Activated CD4-positive, alpha-beta T cell treated with anti-CD3 and anti-CD28 coated beads, Interleukin-2, amount 10 ng/mL, durations not matched to agents 24 days and 14 days (primary cell): ENCODE measurements at regions not wholly inside any gene's neighbourhood (a gene's known extent, or its start where the extent isn't known, plus 50 kb on each side); places are given as distances from the start of the nearest gene placed in this dataset.
"Not testable (repeated sequence)": the region's sequence is repeated elsewhere in the genome, so short reads cannot be mapped to it uniquely, and the experiment has no call there.

ENCODE experiments used
- DNase-seq: peaks from one replicate; pipeline ENCODE4 v3.0.0; 2022
- H3K27ac Mint-ChIP-seq: one replicate; pipeline ENCODE4 v1.8.0; 2022; ENCODE audit warnings: mild to moderate bottlenecking, mixed read lengths
- H3K27me3 Mint-ChIP-seq: one replicate; pipeline ENCODE4 v1.8.0; 2022; ENCODE audit warnings: mixed read lengths
- H3K36me3 Mint-ChIP-seq: one replicate; pipeline ENCODE4 v1.8.0; 2022; ENCODE audit warnings: low read depth, mild to moderate bottlenecking, mixed read lengths
- H3K4me1 Mint-ChIP-seq: one replicate; pipeline ENCODE4 v1.8.0; 2021; ENCODE audit warnings: mixed read lengths
- H3K4me3 Mint-ChIP-seq: one replicate; pipeline ENCODE4 v1.8.0; 2022; ENCODE audit warnings: mild to moderate bottlenecking, moderate library complexity, mixed read lengths
- H3K9me3 Mint-ChIP-seq: one replicate; pipeline ENCODE4 v1.8.0; 2021; ENCODE audit warnings: mixed read lengths
- intact Hi-C: fragments of 100-400 bp; cut with micrococcal nuclease; formaldehyde crosslinking; loops from one replicate; pipeline ENCODE4 v1.15.1; 2023

DNA sequence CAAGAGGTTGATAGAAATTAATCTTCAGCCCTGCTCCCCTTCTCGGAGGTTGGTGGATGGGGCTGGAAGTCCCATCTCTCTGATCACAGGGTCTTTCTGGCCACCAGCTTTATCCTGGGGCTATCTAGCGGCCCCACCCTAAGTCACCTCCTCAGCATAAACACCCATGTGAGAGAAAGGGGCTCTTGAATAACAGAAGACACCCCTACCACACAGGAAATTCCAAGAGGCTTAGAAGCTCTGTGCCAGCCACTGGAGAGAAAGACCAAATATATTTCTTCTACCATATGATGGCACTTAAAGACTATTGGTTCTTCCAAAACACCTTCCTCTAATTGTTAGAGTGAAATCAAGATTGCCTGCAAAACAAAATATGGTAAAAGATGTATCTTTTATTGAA is 219.7 kb downstream of the VAPA start:
- Mint-ChIP-seq H3K27me3 (peaks cover 33% of the 10 kb centered on the region), H3K4me1 (peaks cover 2% of the 10 kb centered on the region), H3K36me3 (no peaks in the 10 kb centered on the region), H3K9me3 (no peaks in the 10 kb centered on the region), H3K27ac (no peak overlapping the region), H3K4me3 (no peak overlapping the region)
- intact Hi-C loops: no loop called here
- no peak for DNase-seq

DNA sequence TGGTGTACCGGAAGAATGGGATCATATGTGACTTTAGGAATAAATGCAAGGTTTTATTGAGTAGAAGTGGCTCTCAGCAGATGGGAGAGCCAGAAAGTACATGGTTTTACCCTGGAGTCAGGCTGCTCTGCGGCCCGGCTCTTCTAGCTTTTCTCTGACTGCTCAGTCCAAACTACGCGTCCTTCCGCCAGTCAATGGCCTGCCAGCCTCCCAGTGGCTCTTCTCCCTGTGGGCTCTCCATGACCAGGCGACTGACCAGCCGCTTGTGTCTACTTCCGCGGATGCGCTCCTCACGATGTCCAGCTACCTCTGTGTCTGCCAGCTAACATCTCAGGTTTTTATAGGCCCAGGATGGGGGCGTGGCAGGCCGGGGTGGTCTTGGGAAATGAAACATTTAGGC is 220.4 kb downstream of the VAPA start:
- H3K36me3 Mint-ChIP-seq: no peaks in the 10 kb centered on the region
- intact Hi-C loops: no loop called here
- H3K27me3 Mint-ChIP-seq: peaks cover 34% of the 10 kb centered on the region
- no peak for DNase-seq
- H3K4me1 Mint-ChIP-seq: peaks cover 2% of the 10 kb centered on the region
- no peaks in the 10 kb centered on the region for H3K9me3 Mint-ChIP-seq
- no peak overlapping the region for H3K27ac Mint-ChIP-seq
- H3K4me3 Mint-ChIP-seq: no peak overlapping the region

DNA sequence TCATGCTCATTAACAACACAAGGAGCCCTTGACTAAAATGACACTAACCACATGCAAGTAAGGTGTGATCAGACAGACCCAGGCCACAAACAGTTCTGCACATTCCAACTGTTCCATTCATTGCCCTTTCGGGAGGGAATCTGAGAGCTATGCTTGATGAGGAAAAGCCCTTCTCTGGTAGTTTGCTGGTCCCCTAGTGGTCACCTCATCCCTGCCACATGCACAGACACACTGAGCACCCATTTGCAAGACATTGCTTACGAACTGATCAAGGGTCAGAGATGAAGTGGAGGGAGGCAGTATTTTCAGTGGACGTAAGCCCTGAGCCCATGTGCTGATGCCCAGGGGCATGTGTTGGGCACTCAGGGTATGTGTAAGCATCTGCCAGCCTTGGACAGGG is 220.9 kb downstream of the VAPA start:
- H3K9me3 Mint-ChIP-seq, H3K4me1 Mint-ChIP-seq, H3K27ac Mint-ChIP-seq, intact Hi-C loops, H3K4me3 Mint-ChIP-seq, DNase-seq, H3K36me3 Mint-ChIP-seq: not testable (repeated sequence)
- H3K27me3 Mint-ChIP-seq: peaks cover 36% of the 10 kb centered on the region

DNA sequence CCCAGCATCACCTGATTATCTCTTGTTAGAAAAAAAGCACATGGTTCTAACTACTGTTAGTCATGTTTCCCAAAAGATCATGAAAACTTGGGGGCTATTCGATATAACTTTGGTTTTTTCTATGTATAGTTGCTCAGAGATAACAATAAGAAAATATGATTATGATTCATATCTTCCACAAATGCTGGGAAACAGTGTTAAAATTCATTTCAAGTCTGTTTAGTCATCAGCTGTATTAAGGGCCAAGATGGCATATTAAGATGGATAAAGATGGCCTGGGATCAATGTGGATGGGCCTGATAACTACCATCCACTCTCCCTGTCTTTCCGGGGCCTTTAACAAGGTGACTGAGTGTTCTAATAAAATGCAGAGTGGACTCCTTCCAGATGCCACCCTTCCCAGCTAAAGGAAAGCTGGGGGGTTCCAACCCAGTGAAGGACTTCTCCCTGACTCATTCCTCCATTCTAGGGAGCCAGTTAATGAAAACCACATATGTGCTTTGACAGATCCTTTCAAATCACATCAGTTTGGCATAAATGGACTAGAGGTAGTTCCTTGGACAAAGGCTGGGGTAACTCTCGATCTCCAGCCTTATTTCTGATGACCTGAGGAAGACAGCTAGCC is 221.6 kb downstream of the VAPA start:
- intact Hi-C loops: no loop called here
- Mint-ChIP-seq H3K27me3 (peaks cover 32% of the 10 kb centered on the region), H3K36me3 (no peaks in the 10 kb centered on the region), H3K4me3 (no peak overlapping the region), H3K9me3 (no peaks in the 10 kb centered on the region), H3K4me1 (peaks cover 5% of the 10 kb centered on the region), H3K27ac (no peak overlapping the region)
- no peak for DNase-seq

DNA sequence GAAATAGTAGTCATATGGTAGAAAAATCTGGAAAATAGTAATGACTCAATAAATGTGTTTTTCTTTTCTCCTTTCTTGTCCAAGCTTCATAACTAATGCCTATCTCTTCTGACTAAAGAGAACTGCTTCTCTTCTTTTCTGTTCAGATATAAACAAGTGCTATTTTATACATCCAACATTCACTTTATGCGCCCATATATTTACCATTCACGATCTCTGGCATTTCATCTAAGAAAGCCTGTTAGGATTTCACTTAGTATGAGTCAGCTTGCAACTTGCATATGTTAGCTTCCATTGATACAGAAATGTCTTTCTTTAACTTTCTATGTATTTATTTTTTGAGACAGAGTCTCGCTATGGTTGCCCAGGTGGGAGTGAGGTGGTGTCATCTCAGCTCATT is 224.9 kb downstream of the VAPA start:
- H3K4me3 Mint-ChIP-seq: no peak overlapping the region
- intact Hi-C loops: no loop called here
- DNase-seq: no peak
- no peaks in the 10 kb centered on the region for H3K36me3 Mint-ChIP-seq
- peaks cover 4% of the 10 kb centered on the region for H3K4me1 Mint-ChIP-seq
- no peaks in the 10 kb centered on the region for H3K9me3 Mint-ChIP-seq
- no peak overlapping the region for H3K27ac Mint-ChIP-seq
- peaks cover 13% of the 10 kb centered on the region for H3K27me3 Mint-ChIP-seq

DNA sequence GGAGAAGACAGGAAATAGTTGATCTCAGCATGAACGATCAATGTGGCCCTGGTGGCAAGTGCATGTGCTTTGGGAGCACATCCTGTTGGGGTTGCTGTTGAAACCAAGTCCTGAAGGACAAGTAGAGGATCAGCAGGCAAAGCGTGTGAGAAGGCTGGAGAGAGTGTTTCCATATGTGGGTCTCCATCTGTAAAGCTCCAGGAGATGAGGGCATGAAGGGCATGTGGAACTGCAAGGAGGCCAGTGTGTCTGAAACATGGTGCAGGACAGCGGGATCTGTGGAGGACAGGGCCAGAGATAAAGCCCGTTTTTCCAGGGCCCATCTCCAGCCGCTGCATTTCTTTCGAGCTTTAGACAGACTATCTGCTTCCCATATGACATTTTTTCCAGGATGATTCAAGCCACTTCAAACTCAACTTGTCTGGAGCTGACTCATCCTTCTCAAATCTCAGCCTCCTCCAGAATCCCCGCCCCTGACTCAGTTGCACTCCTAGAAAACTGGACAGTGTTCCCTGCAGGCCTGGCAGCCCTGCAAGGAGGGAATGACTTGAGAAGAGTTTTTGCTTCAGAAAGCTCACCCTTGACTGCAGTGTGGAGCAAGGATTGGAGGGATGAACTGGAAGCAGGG is 226.1 kb downstream of the VAPA start:
- Mint-ChIP-seq H3K27ac (no peak overlapping the region), H3K27me3 (peaks cover 11% of the 10 kb centered on the region), H3K9me3 (no peaks in the 10 kb centered on the region), H3K36me3 (no peaks in the 10 kb centered on the region), H3K4me1 (peaks cover 4% of the 10 kb centered on the region), H3K4me3 (no peak overlapping the region)
- intact Hi-C loops: no loop called here
- DNase-seq: no peak

DNA sequence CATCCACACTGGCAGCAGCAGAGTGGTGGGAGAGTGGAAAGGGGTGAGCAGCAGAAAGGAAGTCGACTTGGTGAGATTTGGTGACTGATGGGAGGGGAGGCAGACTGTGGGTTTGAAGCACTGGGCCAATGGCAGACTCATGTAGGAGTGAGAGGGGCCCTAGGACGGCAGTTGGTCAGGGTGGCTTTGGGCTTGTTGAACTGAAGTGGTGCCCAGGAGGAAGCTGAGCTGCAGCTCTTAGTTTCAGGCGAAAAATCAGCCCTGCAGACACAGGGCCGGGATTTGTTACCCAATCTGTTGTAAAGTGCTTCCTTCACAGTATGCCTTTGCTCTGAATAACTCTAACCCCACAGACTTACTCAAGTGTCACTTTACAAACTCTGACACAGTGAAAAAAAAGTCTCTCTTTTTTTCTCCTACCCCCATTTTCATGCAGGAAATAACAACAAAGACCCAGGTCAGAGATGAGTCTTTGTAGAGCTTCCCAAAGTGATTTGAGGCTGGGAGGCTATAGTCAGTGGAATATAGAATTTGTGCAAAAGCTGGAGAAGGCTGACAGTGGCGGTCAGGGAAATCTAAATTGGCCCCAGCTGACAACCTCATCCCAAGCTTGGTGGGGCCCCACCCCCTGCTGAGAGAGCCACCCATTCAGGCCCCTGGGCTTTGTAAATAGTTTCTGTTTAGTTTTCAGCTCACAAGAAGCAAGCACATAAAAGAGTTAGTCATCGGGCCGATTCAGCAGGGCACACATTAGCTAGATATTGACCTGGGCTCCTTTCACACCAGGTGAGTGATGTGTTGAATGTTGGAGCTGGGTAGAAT is 226.9 kb downstream of the VAPA start:
- Mint-ChIP-seq H3K27me3 (peaks cover 11% of the 10 kb centered on the region), H3K27ac (no peak overlapping the region), H3K4me3 (no peak overlapping the region), H3K36me3 (no peaks in the 10 kb centered on the region), H3K9me3 (no peaks in the 10 kb centered on the region), H3K4me1 (peaks cover 4% of the 10 kb centered on the region)
- intact Hi-C loops: no loop called here
- DNase-seq: no peak

DNA sequence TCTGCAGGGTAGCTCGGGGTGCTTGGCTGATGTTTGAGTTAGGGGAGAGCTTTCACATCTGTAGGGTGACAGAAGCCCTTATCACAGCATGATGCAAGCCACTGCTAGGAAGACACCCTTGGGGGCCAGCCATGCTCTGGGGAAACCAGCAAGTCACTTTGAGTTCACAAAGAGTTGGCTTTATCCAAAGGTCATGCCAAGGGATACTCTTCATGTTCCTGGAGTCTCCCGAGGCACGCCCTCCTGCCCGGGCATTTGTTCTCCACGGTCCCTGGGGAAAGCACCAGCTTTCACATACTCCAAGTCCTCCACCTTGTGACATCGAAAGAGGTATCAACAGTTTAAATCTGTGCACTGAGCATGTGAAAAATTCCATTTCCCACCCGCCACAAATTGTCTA is 227.7 kb downstream of the VAPA start:
- H3K27me3 Mint-ChIP-seq: peaks cover 11% of the 10 kb centered on the region
- H3K4me1 Mint-ChIP-seq: peaks cover 4% of the 10 kb centered on the region
- no peak for DNase-seq
- no peaks in the 10 kb centered on the region for H3K36me3 Mint-ChIP-seq
- H3K9me3 Mint-ChIP-seq: no peaks in the 10 kb centered on the region
- intact Hi-C loops: no loop called here
- no peak overlapping the region for H3K4me3 Mint-ChIP-seq
- no peak overlapping the region for H3K27ac Mint-ChIP-seq

DNA sequence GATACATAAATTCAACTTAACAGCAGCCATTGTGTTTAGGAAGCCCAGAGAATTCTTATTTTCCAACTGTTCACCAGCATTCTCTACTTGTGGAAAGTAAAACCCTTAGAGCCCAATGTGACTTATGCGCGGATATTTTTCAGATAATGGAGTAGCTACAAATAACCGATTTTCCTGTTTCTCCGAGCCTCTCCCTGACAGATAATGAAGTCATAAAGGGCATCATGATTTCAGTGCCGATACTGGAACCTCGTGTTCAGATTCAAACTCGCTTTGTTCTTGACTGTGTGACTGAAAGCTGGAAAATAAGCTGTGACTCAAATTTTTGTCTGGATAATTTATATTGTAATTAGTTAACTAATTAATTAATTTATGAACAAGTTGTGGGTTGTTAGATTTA is 228.2 kb downstream of the VAPA start:
- H3K27me3 Mint-ChIP-seq: peaks cover 11% of the 10 kb centered on the region
- no peak for DNase-seq
- intact Hi-C loops: no loop called here
- no peaks in the 10 kb centered on the region for H3K9me3 Mint-ChIP-seq
- H3K4me3 Mint-ChIP-seq: no peak overlapping the region
- H3K36me3 Mint-ChIP-seq: no peaks in the 10 kb centered on the region
- peaks cover 4% of the 10 kb centered on the region for H3K4me1 Mint-ChIP-seq
- H3K27ac Mint-ChIP-seq: no peak overlapping the region

DNA sequence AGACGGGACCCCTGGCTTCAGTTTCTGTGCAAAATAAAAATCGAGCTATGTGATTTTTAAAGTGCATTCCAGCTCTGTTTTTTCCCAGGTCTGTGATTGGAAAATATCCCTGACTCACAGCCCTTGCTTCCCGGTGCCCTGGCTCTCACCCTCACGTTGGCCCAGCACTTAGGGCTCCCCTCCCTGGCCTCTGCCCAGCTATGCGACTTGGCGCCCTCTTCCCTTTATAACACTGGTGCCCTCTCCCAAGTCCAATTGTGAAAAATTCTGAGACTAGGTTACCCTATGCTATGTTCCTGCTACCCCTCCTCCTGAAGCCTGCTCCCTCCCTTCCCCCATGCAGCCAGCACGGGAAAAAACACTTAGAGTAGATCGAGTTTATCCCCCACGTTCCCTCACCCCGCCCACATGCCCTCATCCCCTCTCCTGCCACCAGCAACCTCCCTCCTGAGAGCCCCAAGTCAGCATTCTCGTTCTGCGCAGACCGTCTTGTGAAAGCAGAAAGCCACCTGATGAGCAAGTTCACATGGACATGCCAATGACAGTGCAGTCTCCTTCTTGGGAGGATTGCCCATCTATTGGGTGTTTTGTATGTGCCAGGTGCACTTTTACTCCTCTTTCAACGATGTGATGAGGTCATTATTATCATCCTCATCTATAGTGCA is 228.8 kb downstream of the VAPA start:
- no peak overlapping the region for H3K27ac Mint-ChIP-seq
- H3K4me1 Mint-ChIP-seq: peaks cover 4% of the 10 kb centered on the region
- no peak overlapping the region for H3K4me3 Mint-ChIP-seq
- DNase-seq: no peak
- intact Hi-C loops: no loop called here
- no peaks in the 10 kb centered on the region for H3K36me3 Mint-ChIP-seq
- H3K9me3 Mint-ChIP-seq: no peaks in the 10 kb centered on the region
- peaks cover 11% of the 10 kb centered on the region for H3K27me3 Mint-ChIP-seq

DNA sequence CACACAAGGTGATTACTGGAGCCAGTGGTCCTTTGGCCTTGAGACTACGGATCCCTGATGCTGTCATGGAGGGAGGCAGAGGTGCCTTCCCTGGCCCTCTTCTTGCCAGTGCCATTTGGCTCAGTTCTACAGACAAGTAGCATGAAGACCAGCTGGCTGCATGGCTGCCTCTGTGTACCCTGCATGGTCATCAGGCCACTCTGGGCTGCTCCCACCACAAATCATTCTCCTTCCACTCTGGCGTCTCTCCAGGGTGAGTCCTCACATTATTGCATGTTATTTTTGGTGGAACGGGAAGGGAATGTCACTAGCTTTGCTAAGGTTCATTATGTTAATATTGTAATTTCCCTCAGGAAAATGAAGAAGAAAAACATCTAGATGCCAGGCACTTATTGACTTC is 229.8 kb downstream of the VAPA start:
- Mint-ChIP-seq H3K36me3 (no peaks in the 10 kb centered on the region), H3K4me3 (no peak overlapping the region), H3K4me1 (peaks cover 4% of the 10 kb centered on the region), H3K27me3 (peaks cover 11% of the 10 kb centered on the region), H3K9me3 (no peaks in the 10 kb centered on the region), H3K27ac (no peak overlapping the region)
- no peak for DNase-seq
- intact Hi-C loops: no loop called here

DNA sequence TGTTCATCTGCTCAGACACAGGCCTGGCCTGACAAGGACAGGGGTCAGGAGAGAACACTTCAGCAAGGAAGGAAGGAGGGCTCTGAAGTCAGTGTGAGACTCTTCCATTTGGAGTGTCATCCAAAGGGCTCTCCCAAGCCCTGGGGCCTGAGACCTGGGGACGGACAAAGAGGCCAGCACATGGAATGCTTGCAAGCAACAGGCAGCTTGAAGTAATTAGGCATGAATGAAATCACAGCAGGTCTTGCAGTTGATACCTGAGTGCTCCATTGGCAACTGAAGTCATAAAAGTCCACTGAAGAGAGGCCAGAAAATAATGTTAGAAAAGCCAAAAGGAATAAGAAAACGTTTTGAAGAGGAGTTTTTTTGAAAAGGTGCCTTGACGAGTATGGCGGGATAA is 231.7 kb downstream of the VAPA start:
- no peak for DNase-seq
- Mint-ChIP-seq H3K4me3 (no peak overlapping the region), H3K4me1 (no peaks in the 10 kb centered on the region), H3K9me3 (peaks cover 10% of the 10 kb centered on the region), H3K27ac (no peak overlapping the region), H3K36me3 (no peaks in the 10 kb centered on the region), H3K27me3 (peaks cover 6% of the 10 kb centered on the region)
- intact Hi-C loops: no loop called here

DNA sequence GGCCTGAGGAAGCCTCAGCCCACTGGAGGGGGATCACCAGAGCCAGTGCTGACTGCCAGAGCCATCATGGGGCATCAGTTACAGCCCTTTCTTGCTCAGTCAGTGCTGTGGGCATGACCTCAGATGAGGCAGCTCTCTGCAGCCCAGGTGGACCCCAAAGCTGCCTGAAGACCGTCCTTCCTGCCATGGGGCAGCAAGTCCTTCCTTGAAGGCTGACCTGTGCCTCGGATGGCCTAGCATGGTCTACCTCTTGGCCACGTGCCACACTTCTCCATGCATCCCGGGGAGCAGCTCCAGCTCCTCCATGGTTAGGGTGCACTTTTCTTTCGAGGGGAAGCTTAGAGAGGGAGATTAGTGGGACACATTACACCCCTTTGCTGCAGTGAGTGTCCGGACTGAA is 233.4 kb downstream of the VAPA start:
- Mint-ChIP-seq H3K4me1 (no peaks in the 10 kb centered on the region), H3K36me3 (no peaks in the 10 kb centered on the region), H3K4me3 (no peak overlapping the region), H3K27ac (no peak overlapping the region), H3K27me3 (peaks cover 6% of the 10 kb centered on the region), H3K9me3 (peaks cover 14% of the 10 kb centered on the region)
- intact Hi-C loops: no loop called here
- DNase-seq: no peak

DNA sequence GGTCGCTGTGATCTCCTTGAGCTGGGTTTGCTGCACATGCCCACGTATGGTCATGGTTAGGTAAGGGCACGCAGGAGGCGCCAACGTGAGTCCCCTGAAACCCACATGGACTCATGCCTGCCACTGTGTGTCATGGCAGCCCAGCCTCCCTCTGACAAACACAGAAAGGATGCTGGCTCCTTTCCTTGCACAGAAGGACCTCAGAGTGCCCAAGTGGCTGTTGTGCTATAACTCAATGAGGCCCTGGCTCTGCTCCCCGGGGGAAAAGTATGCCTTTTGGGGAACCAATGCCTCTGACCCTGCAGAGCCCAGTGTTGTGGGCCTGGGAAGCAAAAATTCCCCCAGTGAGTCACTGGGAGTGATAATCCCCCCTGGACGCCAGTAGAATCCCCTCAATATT is 233.9 kb downstream of the VAPA start:
- Mint-ChIP-seq H3K4me3 (no peak overlapping the region), H3K9me3 (peaks cover 14% of the 10 kb centered on the region), H3K36me3 (no peaks in the 10 kb centered on the region), H3K27me3 (peaks cover 4% of the 10 kb centered on the region), H3K4me1 (no peaks in the 10 kb centered on the region), H3K27ac (no peak overlapping the region)
- no peak for DNase-seq
- intact Hi-C loops: no loop called here
